CD4-positive, alpha-beta T cell (primary cell): ENCODE measurements at regions not wholly inside any gene's neighbourhood (a gene's known extent, or its start where the extent isn't known, plus 50 kb on each side); places are given as distances from the start of the nearest gene placed in this dataset.

Experiments
- ATAC-seq: fragments of 200-7000 bp; cut with Tn5 transposase; one replicate; pipeline ENCODE4 v1.10.0; 2022; ENCODE audit warnings: mild to moderate bottlenecking; ENCODE audit not compliant: poor library complexity
- CTCF ChIA-PET: fragments of 350-600 bp; sonication (Branson Sonifier 250); formaldehyde crosslinking; loops from one replicate; lab custom pipeline; 2021; ENCODE audit warnings: antibody characterized with exemption, inconsistent platforms; lab: Charles Lee
- POLR2A ChIA-PET: fragments of 350-600 bp; sonication (Branson Sonifier 250); formaldehyde crosslinking; loops from one replicate; lab custom pipeline; 2021; ENCODE audit warnings: antibody characterized with exemption, inconsistent platforms; lab: Charles Lee
- DNase-seq, 14 experiments: peaks; one replicate each; pipeline ENCODE4 v3.0.0-alpha.2; 2013 to 2020; ENCODE audit warnings: mixed read lengths in 2 of 14
- H3K27ac ChIP-seq, 2 donors: one replicate each; pipeline versions ENCODE4 v1.5.1 to v1.7.0; 2013; ENCODE audit warnings: low read length in 2 of 2, low read depth in 1 of 2, mild to moderate bottlenecking in 1 of 2
- H3K27me3 ChIP-seq, 2 experiments: 1 replicate in 1 of 2; 2 replicates in 1 of 2; pipeline versions ENCODE4 v1.6.1 to v1.7.0; 2013; ENCODE audit warnings: low read length in 2 of 2, control low read depth in 1 of 2, mild to moderate bottlenecking in 1 of 2, moderate library complexity in 1 of 2; ENCODE audit not compliant: insufficient read depth in 2 of 2, control insufficient read depth in 1 of 2
- H3K36me3 ChIP-seq: one replicate; pipeline ENCODE4 v1.6.1; 2013; ENCODE audit warnings: low read length, control low read depth; ENCODE audit not compliant: insufficient read depth
- H3K4me1 ChIP-seq: one replicate; pipeline ENCODE4 v1.6.1; 2013; ENCODE audit warnings: low read length, control low read depth; ENCODE audit not compliant: insufficient read depth
- H3K4me3 ChIP-seq: one replicate; pipeline ENCODE4 v1.5.1; 2013; ENCODE audit warnings: mild to moderate bottlenecking, low read length, moderate library complexity
- H3K9me3 ChIP-seq, 2 experiments: 1 replicate in 1 of 2; 2 replicates in 1 of 2; pipeline versions ENCODE4 v1.6.1 to v1.7.0; 2013; ENCODE audit warnings: low read length in 2 of 2, mild to moderate bottlenecking in 2 of 2, control low read depth in 1 of 2, moderate library complexity in 1 of 2; ENCODE audit not compliant: control insufficient read depth in 1 of 2, insufficient read depth in 1 of 2
- H3K27ac Mint-ChIP-seq: one replicate; pipeline ENCODE4 v1.8.0; 2020; ENCODE audit warnings: mixed read lengths
- H3K27me3 Mint-ChIP-seq: one replicate; pipeline ENCODE4 v1.8.0; 2021; ENCODE audit warnings: mixed read lengths
- H3K36me3 Mint-ChIP-seq: one replicate; pipeline ENCODE4 v1.8.0; 2021; ENCODE audit warnings: low read depth, mixed read lengths
- H3K4me1 Mint-ChIP-seq: one replicate; pipeline ENCODE4 v1.8.0; 2021; ENCODE audit warnings: low read depth, mixed read lengths
- H3K4me3 Mint-ChIP-seq: one replicate; pipeline ENCODE4 v1.8.0; 2020; ENCODE audit warnings: mild to moderate bottlenecking, mixed read lengths
- H3K9me3 Mint-ChIP-seq: one replicate; pipeline ENCODE4 v1.8.0; 2020; ENCODE audit warnings: mixed read lengths
- CTCF ChIP-seq: fragments of 200-600 bp; IDR thresholded peaks from one replicate; pipeline ENCODE4 v1.8.0; 2022; ENCODE audit warnings: antibody characterized with exemption, mild to moderate bottlenecking
- intact Hi-C, 2 experiments: fragments of 100-400 bp; cut with DNase I in 1 of 2; cut with micrococcal nuclease in 1 of 2; formaldehyde crosslinking; loops; one replicate each; pipeline versions ENCODE4 v1.15.1 to v1.9.0; 2023 to 2025; cut with DNase I, micrococcal nuclease

GRCh38 chr7:39880556-39880955 is 69.5 kb upstream of the CDK13 start:
- no peak overlapping the region for H3K27ac Mint-ChIP-seq
- DNase-seq (no peak), ATAC-seq (no peak)
- no peaks in the 10 kb centered on the region for H3K4me1 Mint-ChIP-seq
- Histone ChIP-seq H3K36me3 (no peaks in the 10 kb centered on the region), H3K27me3 (no peaks in the 10 kb centered on the region), H3K4me3 (no peak overlapping the region), H3K4me1 (no peaks in the 10 kb centered on the region), H3K9me3 (peaks cover 13 to 14% of the 10 kb centered on the region in 2 experiments), H3K27ac (no peak overlapping the region)
- intact Hi-C loops, result no loop called here
- no peak for TF ChIP-seq CTCF
- no peaks in the 10 kb centered on the region for H3K9me3 Mint-ChIP-seq
- ChIA-PET POLR2A (no interaction called here), CTCF (interaction anchor here (0.7 to 0.9 kb wide), 2 partner anchors 17 to 1719 kb away, joined by 3 to 5 read pairs; no protein-coding TSS in a partner anchor)
- no peaks in the 10 kb centered on the region for H3K36me3 Mint-ChIP-seq
- no peak overlapping the region for H3K4me3 Mint-ChIP-seq
- H3K27me3 Mint-ChIP-seq, result peaks cover 14% of the 10 kb centered on the region

- H3K4me1 ChIP-seq, result no peaks in the 10 kb centered on the region
- Mint-ChIP-seq H3K9me3 (no peaks in the 10 kb centered on the region), H3K27me3 (peaks cover 14% of the 10 kb centered on the region), H3K36me3 (no peaks in the 10 kb centered on the region), H3K4me1 (no peaks in the 10 kb centered on the region), H3K4me3 (no peak overlapping the region), H3K27ac (no peak overlapping the region)
- ChIA-PET CTCF (no interaction called here), POLR2A (no interaction called here)
- TF ChIP-seq CTCF, result no peak
- DNase-seq (no peak), ATAC-seq (no peak)
- intact Hi-C loops, result no loop called here
- H3K4me3 ChIP-seq, result no peak overlapping the region
- no peaks in the 10 kb centered on the region for H3K27me3 ChIP-seq
- no peak overlapping the region for H3K27ac ChIP-seq
- H3K36me3 ChIP-seq, result no peaks in the 10 kb centered on the region
- peaks cover 13 to 14% of the 10 kb centered on the region in 2 experiments for H3K9me3 ChIP-seq
Observed at GRCh38 chr7:39882148-39882784, 67.8 kb upstream of the CDK13 start.

GRCh38 chr7:39883812-39884390 is 66.2 kb upstream of the CDK13 start:
- intact Hi-C loops, result no loop called here
- Histone ChIP-seq H3K4me1 (no peaks in the 10 kb centered on the region), H3K9me3 (peaks cover 13 to 14% of the 10 kb centered on the region in 2 experiments), H3K27ac (no peak overlapping the region), H3K27me3 (no peaks in the 10 kb centered on the region), H3K4me3 (no peak overlapping the region), H3K36me3 (no peaks in the 10 kb centered on the region)
- ATAC-seq (no peak), DNase-seq (no peak)
- Mint-ChIP-seq H3K27ac (no peak overlapping the region), H3K36me3 (no peaks in the 10 kb centered on the region), H3K4me1 (no peaks in the 10 kb centered on the region), H3K27me3 (peaks cover 11% of the 10 kb centered on the region), H3K9me3 (no peaks in the 10 kb centered on the region), H3K4me3 (no peak overlapping the region)
- POLR2A ChIA-PET, result interaction anchor here (0.6 kb wide), 1 partner anchor 37 kb away, joined by 4 read pairs; no protein-coding TSS in a partner anchor
- TF ChIP-seq CTCF, result no peak
- CTCF ChIA-PET, result no interaction called here
